ENCODE measurements at regions not wholly inside any gene's neighbourhood (a gene's known extent, or its start where the extent isn't known, plus 50 kb on each side); places are given as distances from the start of the nearest gene placed in this dataset.
"Not testable (repeated sequence)": the region's sequence is repeated elsewhere in the genome, so short reads cannot be mapped to it uniquely, and the experiment has no call there.

GRCh38 chrX:1105671-1106419 lies 106.6 kb downstream of the CRLF2 start:
- Mint-ChIP-seq H3K9me3 (ENCODE audit: low read depth) (no peaks in the 10 kb centered on the region), H3K4me1 (ENCODE audit: low read depth) (peaks cover 2% of the 10 kb centered on the region), H3K27me3 (peaks cover 47% of the 10 kb centered on the region), H3K4me3 (ENCODE audit: low read depth) (no peak overlapping the region), H3K36me3 (ENCODE audit: insufficient read depth) (no peaks in the 10 kb centered on the region), H3K27ac (no peak overlapping the region)
- DNase-seq (ENCODE audit: low spot score, unreplicated experiment): no peak
- TF ChIP-seq CTCF (IDR thresholded peaks at IDR 0.05; ENCODE audit: unreplicated experiment): no peak

GRCh38 chrX:1105031-1105430 lies 107.4 kb downstream of the CRLF2 start:
- not testable (repeated sequence) for H3K4me1 Mint-ChIP-seq (ENCODE audit: low read depth); H3K4me3 Mint-ChIP-seq (ENCODE audit: low read depth); H3K27ac Mint-ChIP-seq; H3K9me3 Mint-ChIP-seq (ENCODE audit: low read depth); DNase-seq (ENCODE audit: low spot score, unreplicated experiment); H3K36me3 Mint-ChIP-seq (ENCODE audit: insufficient read depth)
- H3K27me3 Mint-ChIP-seq: peaks cover 46% of the 10 kb centered on the region

DNA sequence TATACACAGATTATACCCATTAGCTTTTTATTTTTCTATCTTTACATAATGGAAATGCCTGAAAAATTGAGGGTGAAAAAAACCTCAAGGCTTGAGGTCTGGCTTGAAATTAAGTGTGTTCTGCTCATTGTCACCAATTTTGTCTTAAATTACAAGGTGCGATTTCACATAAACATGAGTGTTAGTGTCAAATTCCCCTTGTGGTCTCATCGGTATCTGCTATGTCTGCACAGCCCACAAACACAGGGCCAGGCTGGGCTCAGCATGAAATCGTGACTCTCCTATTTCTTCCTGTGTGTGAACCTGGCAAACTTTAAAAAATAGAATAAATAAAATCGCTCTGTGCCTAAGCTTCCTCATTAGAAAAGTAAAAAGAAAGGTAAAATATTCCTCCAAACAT lies 109.1 kb downstream of the CRLF2 start:
- TF ChIP-seq CTCF (IDR thresholded peaks at IDR 0.05; ENCODE audit: unreplicated experiment): no peak
- DNase-seq (ENCODE audit: low spot score, unreplicated experiment): no peak

GRCh38 chrX:1102786-1103185 lies 109.7 kb downstream of the CRLF2 start:
- Mint-ChIP-seq H3K27me3 (peaks cover 44% of the 10 kb centered on the region), H3K4me1 (ENCODE audit: low read depth) (no peaks in the 10 kb centered on the region), H3K9me3 (ENCODE audit: low read depth) (no peaks in the 10 kb centered on the region), H3K27ac (no peak overlapping the region), H3K4me3 (ENCODE audit: low read depth) (no peak overlapping the region), H3K36me3 (ENCODE audit: insufficient read depth) (no peaks in the 10 kb centered on the region)
- no peak for TF ChIP-seq CTCF (IDR thresholded peaks at IDR 0.05; ENCODE audit: unreplicated experiment)
- no peak for DNase-seq (ENCODE audit: low spot score, unreplicated experiment)

More for the DNA sequence above, 109.1 kb downstream of the CRLF2 start:
- H3K4me1 Mint-ChIP-seq (ENCODE audit: low read depth): no peaks in the 10 kb centered on the region
- H3K27me3 Mint-ChIP-seq: peaks cover 46% of the 10 kb centered on the region
- no peaks in the 10 kb centered on the region for H3K36me3 Mint-ChIP-seq (ENCODE audit: insufficient read depth)
- no peak overlapping the region for H3K4me3 Mint-ChIP-seq (ENCODE audit: low read depth)
- no peak overlapping the region for H3K27ac Mint-ChIP-seq
- no peaks in the 10 kb centered on the region for H3K9me3 Mint-ChIP-seq (ENCODE audit: low read depth)

DNA sequence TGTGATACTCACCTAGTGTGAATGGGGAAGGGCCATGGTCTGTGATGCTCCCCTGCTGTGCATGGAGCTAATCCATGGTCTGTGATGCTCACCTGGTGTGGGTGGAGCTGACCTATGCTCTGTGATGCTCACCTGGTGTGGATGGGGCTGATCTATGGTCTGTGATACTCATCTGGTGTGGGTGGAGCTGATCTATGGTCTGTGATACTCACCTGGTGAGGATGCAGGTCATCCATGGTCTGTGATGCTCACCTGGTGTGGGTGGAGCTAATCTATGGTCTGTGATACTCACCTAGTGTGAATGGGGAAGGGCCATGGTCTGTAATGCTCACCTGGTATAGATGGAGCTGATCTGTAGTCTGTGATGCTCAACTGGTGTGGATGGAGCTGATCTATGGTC lies 110.2 kb downstream of the CRLF2 start:
- H3K27ac Mint-ChIP-seq; DNase-seq (ENCODE audit: low spot score, unreplicated experiment); H3K4me3 Mint-ChIP-seq (ENCODE audit: low read depth); H3K9me3 Mint-ChIP-seq (ENCODE audit: low read depth); H3K4me1 Mint-ChIP-seq (ENCODE audit: low read depth); H3K36me3 Mint-ChIP-seq (ENCODE audit: insufficient read depth): not testable (repeated sequence)
- peaks cover 39% of the 10 kb centered on the region for H3K27me3 Mint-ChIP-seq

GRCh38 chrX:1099146-1099770 lies 113.2 kb downstream of the CRLF2 start:
- Mint-ChIP-seq H3K27ac (no peak overlapping the region), H3K27me3 (peaks cover 21% of the 10 kb centered on the region), H3K9me3 (ENCODE audit: low read depth) (peaks cover 4% of the 10 kb centered on the region), H3K4me1 (ENCODE audit: low read depth) (no peaks in the 10 kb centered on the region), H3K36me3 (ENCODE audit: insufficient read depth) (no peaks in the 10 kb centered on the region), H3K4me3 (ENCODE audit: low read depth) (no peak overlapping the region)
- TF ChIP-seq CTCF (IDR thresholded peaks at IDR 0.05; ENCODE audit: unreplicated experiment): no peak
- DNase-seq (ENCODE audit: low spot score, unreplicated experiment): no peak
